Activated CD8-positive, alpha-beta memory T cell treated with anti-CD3 and anti-CD28 coated beads, Interleukin-2, amount 10 ng/mL, durations not matched to agents 7 days and 5 days (primary cell): ENCODE measurements at regions not wholly inside any gene's neighbourhood (a gene's known extent, or its start where the extent isn't known, plus 50 kb on each side); places are given as distances from the start of the nearest gene placed in this dataset.
"Not testable (repeated sequence)": the region's sequence is repeated elsewhere in the genome, so short reads cannot be mapped to it uniquely, and the experiment has no call there.

ENCODE experiments used
- ATAC-seq: fragments of 150-1000 bp; cut with Tn5 transposase; one replicate; pipeline ENCODE4 v1.10.0; 2021; ENCODE audit warnings: moderate library complexity
- CTCF ChIA-PET: fragments of 350-600 bp; sonication (Branson Sonifier 250); formaldehyde crosslinking; loops from one replicate; lab custom pipeline; 2021; ENCODE audit warnings: antibody characterized with exemption; lab: Charles Lee
- DNase-seq: peaks from one replicate; pipeline ENCODE4 v3.0.0-alpha.2; 2020
- H3K27ac Mint-ChIP-seq: one replicate; pipeline ENCODE4 v1.8.0; 2021; ENCODE audit warnings: mild to moderate bottlenecking, mixed read lengths
- H3K27me3 Mint-ChIP-seq: one replicate; pipeline ENCODE4 v1.8.0; 2021; ENCODE audit warnings: mixed read lengths
- H3K36me3 Mint-ChIP-seq: one replicate; pipeline ENCODE4 v1.8.0; 2021; ENCODE audit warnings: mild to moderate bottlenecking, mixed read lengths
- H3K4me1 Mint-ChIP-seq: one replicate; pipeline ENCODE4 v1.8.0; 2021; ENCODE audit warnings: mixed read lengths
- H3K4me3 Mint-ChIP-seq: one replicate; pipeline ENCODE4 v1.8.0; 2021; ENCODE audit warnings: mild to moderate bottlenecking, moderate library complexity, mixed read lengths
- H3K9me3 Mint-ChIP-seq: one replicate; pipeline ENCODE4 v1.8.0; 2022; ENCODE audit warnings: low read depth, mixed read lengths

DNA sequence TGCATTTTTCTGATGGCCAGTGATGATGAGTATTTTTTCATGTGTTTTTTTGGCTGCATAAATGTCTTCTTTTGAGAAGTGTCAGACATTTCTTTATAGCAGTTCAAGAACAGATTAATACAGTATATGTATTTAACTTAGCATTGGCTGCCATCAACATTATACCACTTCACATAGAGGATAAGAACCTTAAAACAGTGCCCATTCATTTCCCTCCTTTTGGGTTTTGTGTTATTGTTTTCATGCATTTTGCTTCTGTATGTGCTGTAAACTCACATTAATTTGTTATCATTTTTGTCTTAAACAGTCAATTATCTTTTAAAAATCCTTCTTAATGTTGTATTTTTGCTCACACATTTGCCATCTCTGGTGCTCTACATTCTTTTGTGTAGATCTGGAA, 381.6 kb upstream of the DEFB115 start:
- not testable (repeated sequence) for H3K27ac Mint-ChIP-seq

DNA sequence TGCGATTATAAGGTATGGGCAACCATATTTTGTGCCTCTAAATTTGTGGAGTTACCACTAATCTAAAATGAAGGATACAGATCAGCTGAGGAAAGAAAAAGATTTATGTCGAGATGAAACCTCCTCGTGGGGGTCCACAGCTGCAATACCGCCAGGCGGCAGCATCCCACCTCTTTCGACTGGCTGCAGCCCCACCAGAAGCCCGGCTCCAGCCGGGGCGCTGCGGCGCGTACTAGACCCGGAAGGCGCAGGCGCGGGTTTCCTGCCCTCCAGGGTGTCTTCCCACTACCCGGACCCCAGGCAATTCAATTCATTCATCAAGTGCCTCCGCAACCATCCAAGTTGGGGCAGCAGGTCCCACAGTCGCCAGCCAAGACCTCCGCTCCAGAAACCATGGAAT, 366.1 kb upstream of the DEFB115 start:
- CTCF ChIA-PET, DNase-seq, H3K27ac Mint-ChIP-seq, H3K4me1 Mint-ChIP-seq, H3K9me3 Mint-ChIP-seq, H3K4me3 Mint-ChIP-seq, H3K36me3 Mint-ChIP-seq, ATAC-seq: not testable (repeated sequence)
- peaks cover 47% of the 10 kb centered on the region for H3K27me3 Mint-ChIP-seq

More for the DNA sequence above, 381.6 kb upstream of the DEFB115 start:
- H3K4me1 Mint-ChIP-seq, H3K4me3 Mint-ChIP-seq, H3K27me3 Mint-ChIP-seq, DNase-seq, H3K36me3 Mint-ChIP-seq, CTCF ChIA-PET, ATAC-seq: not testable (repeated sequence)
- peaks cover 21% of the 10 kb centered on the region for H3K9me3 Mint-ChIP-seq

DNA sequence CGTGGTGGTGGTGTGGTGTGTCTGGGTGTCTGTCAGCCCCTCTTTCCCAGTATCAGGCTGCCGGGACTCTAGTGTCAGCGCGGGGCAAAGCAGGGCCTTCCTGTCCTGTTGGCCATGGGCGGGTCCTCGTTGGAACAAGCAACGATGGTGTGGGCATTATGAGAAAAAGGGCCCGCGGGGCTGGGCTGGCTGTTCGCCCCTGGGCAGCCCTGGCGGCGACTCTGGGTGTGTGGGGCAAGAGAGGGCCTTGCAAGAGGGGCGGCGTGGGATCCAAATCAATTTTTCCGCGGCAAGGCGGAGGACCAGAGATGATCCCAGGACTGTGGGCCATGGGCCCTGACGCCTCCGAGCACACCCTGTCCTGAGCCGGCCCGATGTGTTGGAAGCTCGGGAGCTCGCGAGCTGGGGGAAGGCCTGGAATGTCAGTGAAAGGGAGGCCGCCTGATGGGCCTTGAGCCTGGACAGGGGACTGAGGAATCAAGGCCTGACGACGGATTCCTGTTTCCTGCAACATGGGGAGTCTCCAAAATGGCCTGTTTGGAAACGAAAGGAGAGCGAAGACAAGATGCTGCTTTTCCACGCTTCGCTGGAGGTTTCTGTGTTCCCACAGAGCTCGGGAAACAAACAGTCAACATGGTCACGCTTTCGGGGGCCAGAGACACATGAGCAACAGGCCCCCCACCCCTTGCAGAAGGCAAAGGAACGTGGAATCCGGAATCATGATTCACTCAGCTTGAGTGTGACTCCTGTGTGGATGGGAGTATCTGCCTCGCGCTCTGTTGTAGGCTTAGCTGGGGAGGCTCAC, 364.7 kb upstream of the DEFB115 start:
- H3K36me3 Mint-ChIP-seq = peaks cover 5% of the 10 kb centered on the region
- H3K4me1 Mint-ChIP-seq = no peaks in the 10 kb centered on the region
- H3K27ac Mint-ChIP-seq = no peak overlapping the region
- ATAC-seq (no peak), DNase-seq (no peak)
- H3K9me3 Mint-ChIP-seq = no peaks in the 10 kb centered on the region
- no peak overlapping the region for H3K4me3 Mint-ChIP-seq
- CTCF ChIA-PET = no interaction called here
- H3K27me3 Mint-ChIP-seq = peaks cover 49% of the 10 kb centered on the region

DNA sequence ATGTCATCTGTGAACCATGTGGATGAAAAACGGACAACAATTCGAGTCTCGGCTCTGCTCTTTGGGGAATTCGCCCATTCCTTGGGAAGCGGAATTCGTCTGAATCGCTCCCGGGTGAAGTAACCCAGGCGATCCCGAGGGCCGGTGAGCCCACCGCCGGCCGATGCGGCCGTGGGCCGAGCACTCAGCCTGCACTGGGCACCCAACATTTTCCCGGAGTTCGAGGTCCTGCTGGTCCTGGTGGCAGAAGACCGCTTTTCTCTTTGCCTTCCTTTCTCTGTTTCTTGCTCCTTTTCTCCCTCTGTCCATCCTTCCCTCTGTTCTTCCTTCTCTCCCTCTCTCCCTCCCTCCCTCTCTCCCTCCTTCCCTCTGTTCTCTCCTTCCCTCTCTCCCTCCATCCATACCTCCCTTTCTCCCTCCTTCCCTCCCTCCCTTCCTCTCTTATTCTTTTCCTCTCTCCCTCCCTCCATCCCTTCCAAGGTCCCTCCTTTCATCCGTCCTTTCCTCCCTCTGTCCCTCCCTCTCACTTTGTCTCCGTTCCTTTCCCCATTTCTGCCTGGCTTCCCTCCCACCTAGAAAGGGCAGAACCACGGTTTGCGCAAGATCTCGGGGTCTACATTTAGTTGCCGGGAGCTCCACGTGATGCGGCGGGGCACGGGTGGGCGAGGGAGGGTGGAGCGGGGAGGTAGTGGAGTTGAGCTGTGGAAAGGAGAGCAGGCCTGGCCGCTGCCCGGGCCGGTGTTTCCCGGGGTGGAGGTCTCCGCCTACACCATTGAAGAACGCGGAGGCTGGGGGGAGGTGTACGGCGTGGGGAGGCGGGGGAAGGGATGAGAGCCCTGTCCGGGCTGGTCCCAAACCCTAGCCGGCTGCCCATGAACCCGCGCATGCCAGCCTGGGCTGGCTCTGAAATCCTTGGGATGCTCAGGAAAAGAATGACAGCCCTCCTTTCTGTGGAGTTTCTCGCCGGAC, 363.8 kb upstream of the DEFB115 start:
- H3K27ac Mint-ChIP-seq, DNase-seq, H3K9me3 Mint-ChIP-seq, CTCF ChIA-PET, ATAC-seq, H3K36me3 Mint-ChIP-seq, H3K4me3 Mint-ChIP-seq, H3K4me1 Mint-ChIP-seq: not testable (repeated sequence)
- H3K27me3 Mint-ChIP-seq = peaks cover 55% of the 10 kb centered on the region

DNA sequence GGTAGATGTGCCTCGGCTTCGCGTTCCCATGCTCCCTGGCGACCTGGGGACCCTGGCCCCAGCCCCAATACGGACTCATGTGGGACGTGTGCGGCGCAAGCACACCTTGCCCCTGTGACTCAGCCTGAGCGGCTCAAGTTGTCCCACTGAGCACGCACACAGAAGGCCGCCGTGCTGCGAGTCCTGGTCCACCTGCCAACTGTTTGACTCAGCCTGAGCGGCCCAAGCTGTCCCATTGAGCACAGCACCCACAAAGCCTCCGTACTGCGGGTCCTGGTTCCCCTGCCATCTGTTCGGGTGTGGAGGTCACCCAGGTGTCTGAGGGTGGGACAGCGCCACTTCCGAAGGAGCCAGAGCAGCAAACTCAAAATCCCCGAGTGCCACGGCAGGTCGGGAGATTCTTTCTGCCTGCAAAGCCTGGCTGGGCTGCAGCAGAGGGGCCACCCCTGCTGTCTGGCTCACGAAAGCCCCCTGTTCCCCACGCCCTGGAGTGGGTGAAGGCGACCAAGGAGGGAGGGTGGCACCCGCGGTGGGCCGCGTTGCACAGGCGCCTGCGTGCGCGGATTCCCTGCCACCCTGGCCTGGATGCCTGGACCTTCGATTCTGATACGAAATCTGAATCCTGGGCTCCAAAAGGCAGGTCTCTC, 362.6 kb upstream of the DEFB115 start:
- DNase-seq, ATAC-seq, H3K4me1 Mint-ChIP-seq, H3K36me3 Mint-ChIP-seq, H3K27ac Mint-ChIP-seq, CTCF ChIA-PET, H3K4me3 Mint-ChIP-seq, H3K9me3 Mint-ChIP-seq: not testable (repeated sequence)
- peaks cover 65% of the 10 kb centered on the region for H3K27me3 Mint-ChIP-seq

DNA sequence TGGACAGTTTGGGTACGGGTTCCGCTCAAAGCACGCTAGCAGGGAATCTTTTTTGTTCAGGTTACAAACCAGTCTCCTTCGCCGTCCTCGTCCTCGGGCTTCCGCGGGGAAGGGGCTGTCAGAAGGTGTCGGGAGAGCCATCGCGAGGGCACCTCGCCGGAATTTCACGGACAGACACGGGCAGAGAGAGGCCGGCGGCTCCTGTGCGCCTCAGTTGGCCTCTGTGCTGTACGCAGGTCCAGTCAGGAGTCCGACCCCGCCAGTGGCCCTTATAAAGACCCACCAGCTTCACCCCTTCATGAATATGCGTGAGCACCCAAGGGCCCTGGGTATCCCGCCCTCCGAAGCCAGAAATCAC, 362.1 kb upstream of the DEFB115 start:
- DNase-seq, H3K4me1 Mint-ChIP-seq, ATAC-seq, H3K4me3 Mint-ChIP-seq, H3K27ac Mint-ChIP-seq, CTCF ChIA-PET, H3K36me3 Mint-ChIP-seq, H3K9me3 Mint-ChIP-seq: not testable (repeated sequence)
- H3K27me3 Mint-ChIP-seq = peaks cover 70% of the 10 kb centered on the region

DNA sequence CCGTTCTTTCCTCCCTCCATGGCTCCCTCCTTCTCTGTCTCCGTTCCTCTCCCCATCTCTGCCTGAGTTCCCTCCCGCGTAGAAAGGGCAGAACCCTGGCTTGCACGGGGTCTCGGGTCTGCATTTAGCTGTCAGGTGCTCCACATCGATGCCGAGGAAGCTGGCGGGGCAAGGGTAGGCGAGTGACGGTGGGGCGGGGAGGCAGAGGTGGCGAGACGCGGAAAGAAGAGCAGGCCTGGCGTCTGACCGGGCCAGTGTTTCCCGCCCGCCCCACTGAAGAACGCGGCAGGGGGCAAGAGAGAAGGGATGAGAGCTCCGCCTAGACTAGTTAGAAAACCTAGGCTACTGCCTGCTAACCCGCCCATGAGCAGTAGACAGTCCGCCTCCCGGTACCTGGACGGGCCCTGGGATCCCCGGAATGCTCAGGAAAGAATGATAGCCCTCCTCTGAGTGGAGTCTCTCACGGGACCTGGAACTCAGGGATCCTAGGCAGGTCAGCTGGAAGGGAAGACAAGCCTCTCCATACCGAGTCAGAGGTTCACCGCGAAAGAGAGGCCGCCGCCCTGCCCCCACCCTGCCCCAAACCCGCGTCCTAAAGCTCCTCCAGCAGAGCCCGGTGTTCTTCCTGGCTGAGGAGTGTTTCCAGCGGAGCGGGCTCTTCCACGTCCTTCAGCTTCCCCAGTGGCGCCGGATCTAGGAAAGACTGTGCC, 357.9 kb upstream of the DEFB115 start:
- DNase-seq, H3K4me1 Mint-ChIP-seq, ATAC-seq, H3K9me3 Mint-ChIP-seq, CTCF ChIA-PET, H3K27ac Mint-ChIP-seq, H3K36me3 Mint-ChIP-seq, H3K4me3 Mint-ChIP-seq: not testable (repeated sequence)
- peaks cover 37% of the 10 kb centered on the region for H3K27me3 Mint-ChIP-seq

DNA sequence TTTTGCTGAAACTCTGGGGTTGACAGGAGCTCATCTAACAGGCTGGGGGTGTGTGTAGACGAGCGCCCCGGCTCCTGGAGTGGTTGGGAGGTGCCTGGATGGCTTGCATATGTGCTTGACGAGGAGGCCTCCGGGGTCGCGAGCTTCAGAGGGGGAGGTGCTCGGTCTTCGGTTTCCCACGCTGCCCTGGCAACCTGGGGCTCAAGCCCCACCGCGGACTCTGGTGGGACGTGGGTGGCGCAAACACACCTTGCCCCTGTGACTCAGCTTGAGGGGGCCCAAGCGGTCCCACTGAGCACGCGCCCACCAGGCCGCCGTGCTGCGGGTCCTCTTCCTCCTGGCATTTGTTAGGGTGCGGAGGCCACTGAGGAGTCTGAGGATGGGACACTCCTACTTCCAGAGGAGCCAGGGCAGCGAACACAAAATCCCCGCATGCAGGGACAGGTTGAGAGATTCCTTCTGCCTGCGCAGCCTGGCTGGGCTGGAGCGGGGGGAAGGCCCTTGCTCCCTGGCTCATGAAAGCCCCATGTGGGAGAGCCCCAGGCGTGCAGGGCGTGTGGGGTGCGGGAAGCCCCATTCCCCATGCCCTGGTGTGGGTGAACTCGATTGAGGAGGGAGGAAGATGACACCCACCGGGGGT, 357.3 kb upstream of the DEFB115 start:
- ATAC-seq, H3K4me1 Mint-ChIP-seq, H3K27ac Mint-ChIP-seq, CTCF ChIA-PET, H3K9me3 Mint-ChIP-seq, DNase-seq, H3K4me3 Mint-ChIP-seq, H3K36me3 Mint-ChIP-seq: not testable (repeated sequence)
- H3K27me3 Mint-ChIP-seq = peaks cover 30% of the 10 kb centered on the region

DNA sequence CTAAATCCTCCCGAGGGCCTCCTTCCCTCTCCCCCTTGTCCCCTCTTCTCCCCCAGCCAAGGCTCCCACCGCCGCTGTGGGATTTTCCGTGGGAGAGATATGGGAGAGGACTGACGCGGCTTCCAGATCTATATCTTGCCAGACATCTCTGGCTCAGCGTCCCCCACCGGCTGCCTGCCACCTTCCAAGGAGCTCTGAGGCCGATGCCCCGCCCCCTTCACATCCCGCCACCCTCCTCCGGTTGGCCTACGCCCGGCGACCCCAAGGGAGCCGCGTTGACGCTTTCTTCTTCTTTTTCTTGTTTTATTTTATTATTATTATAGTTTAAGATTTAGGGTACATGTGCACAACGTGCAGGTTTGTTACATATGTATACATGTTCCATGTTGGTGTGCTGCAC, 352.2 kb upstream of the DEFB115 start:
- ATAC-seq, H3K27ac Mint-ChIP-seq: not testable (repeated sequence)

DNA sequence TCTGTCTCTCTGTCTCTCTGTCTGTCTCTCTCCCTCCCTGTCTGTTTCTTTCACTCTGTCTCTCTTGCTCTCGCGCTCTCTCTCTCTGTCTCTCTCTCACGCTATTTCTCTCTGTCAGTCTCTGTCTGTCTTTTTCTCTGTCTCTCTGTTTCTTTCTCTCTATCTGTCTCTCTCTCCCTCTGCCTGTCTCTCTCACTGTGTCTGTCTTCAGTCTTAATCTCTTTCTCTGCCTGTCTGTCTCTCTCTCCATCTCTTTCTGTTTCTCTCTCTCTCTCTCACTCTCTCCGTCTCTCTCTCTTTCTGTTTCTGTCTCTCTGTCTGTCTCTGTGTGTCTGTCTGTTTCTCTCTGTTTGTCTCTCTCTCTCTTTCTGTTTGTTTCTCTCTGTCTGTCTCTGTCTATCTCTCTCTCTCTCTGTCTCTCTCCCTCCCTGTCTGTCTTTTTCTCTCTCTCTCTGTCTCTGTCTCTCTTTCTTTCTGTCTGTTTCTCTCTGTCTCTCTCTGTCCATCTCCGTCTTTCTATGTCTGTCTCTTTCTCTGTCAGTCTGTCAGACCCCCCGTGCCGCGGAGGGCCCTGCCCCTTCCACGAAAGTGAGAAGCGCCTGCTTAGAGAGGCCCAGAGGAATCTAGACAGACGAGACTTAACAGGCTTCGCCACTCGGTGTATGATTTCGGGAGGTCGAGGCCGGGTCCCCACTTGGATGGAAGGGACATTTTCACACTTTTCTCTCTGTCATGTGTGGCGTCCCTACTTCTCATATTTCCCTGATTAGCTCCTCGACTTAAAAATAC, 346.3 kb upstream of the DEFB115 start:
- Mint-ChIP-seq H3K9me3 (peaks cover 23% of the 10 kb centered on the region), H3K4me3 (no peak overlapping the region), H3K36me3 (peaks cover 7% of the 10 kb centered on the region), H3K27me3 (peaks cover 29% of the 10 kb centered on the region), H3K27ac (no peak overlapping the region), H3K4me1 (peaks cover 10% of the 10 kb centered on the region)
- CTCF ChIA-PET = no interaction called here
- ATAC-seq = no peak
- DNase-seq = no peak

More for the DNA sequence above, 352.2 kb upstream of the DEFB115 start:
- H3K4me1 Mint-ChIP-seq, H3K27me3 Mint-ChIP-seq, DNase-seq, H3K36me3 Mint-ChIP-seq, H3K4me3 Mint-ChIP-seq, CTCF ChIA-PET: not testable (repeated sequence)
- H3K9me3 Mint-ChIP-seq = peaks cover 13% of the 10 kb centered on the region

DNA sequence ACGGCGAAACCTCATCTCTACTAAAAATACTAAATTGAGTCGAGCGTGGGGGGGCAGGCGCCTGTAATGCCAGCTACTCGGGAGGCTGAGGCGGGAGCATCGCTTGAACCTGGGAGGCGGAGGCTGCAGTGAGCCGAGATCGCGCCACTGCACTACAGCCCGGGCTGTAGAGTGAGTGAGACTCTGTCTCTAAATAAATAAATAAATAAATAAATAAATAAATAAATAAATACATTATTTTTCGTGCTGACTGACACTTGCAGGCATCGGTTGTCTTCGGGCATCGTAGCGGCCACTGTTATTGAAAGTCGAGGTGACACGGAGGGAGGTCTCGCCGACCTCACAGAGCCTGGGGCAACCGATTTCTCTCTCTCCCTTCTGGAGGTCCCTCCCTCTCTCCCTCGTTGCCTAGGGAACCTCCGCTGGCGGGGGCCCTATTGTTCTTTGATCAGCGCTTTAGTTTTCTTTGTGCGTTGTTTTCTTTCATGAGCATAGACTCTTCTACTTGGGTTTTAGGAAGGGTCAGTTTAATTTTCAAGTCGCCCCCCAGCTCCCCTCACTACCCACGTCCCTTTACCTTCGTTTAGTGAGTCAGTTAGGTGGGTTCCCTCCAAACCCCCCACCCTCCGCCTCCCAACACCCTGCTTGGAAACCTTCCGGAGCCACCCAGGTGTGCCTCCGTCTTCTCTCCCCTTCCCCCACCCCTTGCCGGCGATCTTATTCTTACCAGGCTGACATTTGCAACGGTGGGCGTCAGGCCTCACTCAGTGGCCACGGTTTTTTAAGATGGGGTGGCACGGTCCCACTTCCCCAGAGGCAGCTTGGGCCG, 345.4 kb upstream of the DEFB115 start:
- ATAC-seq, CTCF ChIA-PET, H3K4me3 Mint-ChIP-seq, H3K36me3 Mint-ChIP-seq, H3K4me1 Mint-ChIP-seq, DNase-seq, H3K27ac Mint-ChIP-seq: not testable (repeated sequence)
- peaks cover 22% of the 10 kb centered on the region for H3K9me3 Mint-ChIP-seq
- peaks cover 29% of the 10 kb centered on the region for H3K27me3 Mint-ChIP-seq
